Fibroblast of mammary gland (primary cell): ENCODE measurements at regions not wholly inside any gene's neighbourhood (a gene's known extent, or its start where the extent isn't known, plus 50 kb on each side); places are given as distances from the start of the nearest gene placed in this dataset.

ENCODE experiments used
- DNase-seq: peaks from one replicate; pipeline ENCODE4 v3.0.0-alpha.2; 2010; ENCODE audit warnings: low read depth
- H3K4me3 ChIP-seq: 2 replicates; pipeline ENCODE4 v1.5.1; 2011; ENCODE audit warnings: low read depth, mild to moderate bottlenecking, low read length, moderate library complexity; ENCODE audit not compliant: control insufficient read depth
- CTCF ChIP-seq: conservative IDR thresholded peaks from 2 replicates; pipeline ENCODE4 v1.5.1; 2011; ENCODE audit warnings: low read depth, low read length, inconsistent platforms; ENCODE audit not compliant: control insufficient read depth, insufficient read depth

DNA sequence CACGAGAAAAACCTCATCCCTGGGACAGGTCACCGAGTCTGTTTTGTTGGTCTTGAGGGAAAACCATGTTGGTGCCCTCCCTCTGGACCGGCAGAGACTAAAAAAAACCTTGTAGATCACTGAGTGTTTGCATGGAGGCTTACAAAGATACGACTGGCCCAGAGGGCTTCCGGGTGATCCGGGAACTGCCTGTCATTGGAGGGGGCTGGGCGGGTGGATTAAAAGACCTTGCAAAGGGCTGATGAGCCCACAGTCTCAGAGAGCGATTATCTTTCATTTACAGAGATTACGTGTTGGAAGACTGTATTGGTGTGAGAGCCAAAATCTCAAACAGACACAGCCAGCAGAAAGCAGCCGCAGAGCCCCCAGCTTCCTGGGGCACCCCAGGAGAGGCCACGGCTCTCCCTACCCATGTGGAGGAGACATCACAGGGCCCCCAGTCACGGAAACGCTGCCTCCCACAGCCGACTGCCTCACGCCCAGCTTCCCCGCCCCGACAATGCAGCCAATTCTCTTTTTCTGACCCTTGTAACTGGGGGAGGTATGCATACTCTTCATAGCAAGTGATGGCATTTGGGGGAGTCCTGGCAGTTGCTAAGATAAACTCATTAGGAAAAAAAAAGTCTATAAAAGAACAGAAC lies 426.4 kb downstream of the CTTN start:
- DNase-seq = no peak
- TF ChIP-seq CTCF = no peak

GRCh38 chr11:70825893-70826540 lies 426.4 kb downstream of the SHANK2 start:
- no peak for DNase-seq
- TF ChIP-seq CTCF = no peak
- H3K4me3 ChIP-seq = no peak overlapping the region

More for the DNA sequence above, 426.4 kb downstream of the CTTN start:
- no peak overlapping the region for H3K4me3 ChIP-seq

DNA sequence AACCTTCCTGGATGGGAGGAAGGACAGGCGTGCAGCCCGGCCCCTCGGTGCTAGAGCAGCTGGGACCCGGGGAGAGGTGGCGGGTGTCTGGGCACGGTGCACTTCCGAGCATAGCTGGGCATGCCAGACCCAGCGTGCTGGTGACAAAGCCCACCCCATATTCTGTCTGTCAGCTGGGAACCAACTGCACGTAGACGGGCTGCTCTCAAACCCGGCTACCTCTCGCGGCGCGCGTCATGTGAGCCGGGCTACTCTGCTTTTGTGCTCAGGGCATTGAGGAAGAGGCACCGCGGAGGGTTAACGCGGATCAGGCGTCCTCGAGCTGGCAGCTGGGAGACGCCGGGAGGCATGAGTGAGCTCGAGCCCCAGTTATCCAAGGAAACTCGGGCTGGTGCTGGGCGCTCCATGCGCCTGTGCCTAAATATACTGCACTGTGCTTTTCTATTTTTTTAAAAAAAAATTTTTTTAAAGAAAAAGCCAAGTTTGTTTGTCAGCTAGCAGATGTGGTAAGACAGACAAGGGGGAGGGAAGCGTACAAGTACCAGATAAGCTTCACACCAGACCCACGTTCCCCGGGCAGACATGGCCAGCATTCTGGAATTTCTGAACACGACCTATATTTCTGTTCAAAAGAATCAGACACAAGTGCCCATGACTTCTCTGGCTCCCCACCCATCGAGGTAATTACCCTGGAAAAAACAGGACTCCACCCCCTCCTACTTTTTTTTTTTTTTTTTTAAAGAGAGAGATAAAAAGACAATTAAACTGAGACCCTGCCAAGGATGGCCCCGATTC lies 425.6 kb downstream of the SHANK2 start:
- no peak for TF ChIP-seq CTCF
- no peak for DNase-seq

DNA sequence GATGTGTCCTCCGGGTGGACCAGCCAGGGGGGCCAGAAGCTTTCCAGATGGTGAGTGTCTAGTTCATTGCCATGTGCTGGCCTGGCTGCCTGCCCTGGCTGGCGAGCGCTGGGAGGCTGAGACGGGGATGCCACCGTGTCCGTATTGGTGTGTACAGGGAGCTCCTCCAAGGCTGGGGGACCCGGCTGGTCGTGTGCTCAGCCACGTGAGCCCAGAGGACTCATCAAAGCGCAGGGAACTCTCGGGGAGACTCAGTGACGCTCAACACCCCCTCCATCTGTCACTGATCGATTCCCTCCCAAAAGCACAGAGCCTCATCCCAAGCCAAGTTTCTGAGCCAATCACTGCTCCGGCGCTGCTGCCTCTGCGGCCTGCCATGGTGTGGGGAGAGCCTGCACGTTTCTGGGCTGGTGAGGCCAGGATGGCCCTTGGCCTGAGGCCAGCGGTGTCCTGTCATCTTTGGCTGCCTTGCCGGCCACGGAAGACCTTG lies 423.7 kb downstream of the SHANK2 start:
- no peak overlapping the region for H3K4me3 ChIP-seq
- no peak for TF ChIP-seq CTCF
- DNase-seq = no peak

More for the DNA sequence above, 425.6 kb downstream of the SHANK2 start:
- H3K4me3 ChIP-seq = no peak overlapping the region

- no peak for DNase-seq
- no peak overlapping the region for H3K4me3 ChIP-seq
- TF ChIP-seq CTCF = no peak
Measured at GRCh38 chr11:70829134-70829885, 423.1 kb downstream of the SHANK2 start.

DNA sequence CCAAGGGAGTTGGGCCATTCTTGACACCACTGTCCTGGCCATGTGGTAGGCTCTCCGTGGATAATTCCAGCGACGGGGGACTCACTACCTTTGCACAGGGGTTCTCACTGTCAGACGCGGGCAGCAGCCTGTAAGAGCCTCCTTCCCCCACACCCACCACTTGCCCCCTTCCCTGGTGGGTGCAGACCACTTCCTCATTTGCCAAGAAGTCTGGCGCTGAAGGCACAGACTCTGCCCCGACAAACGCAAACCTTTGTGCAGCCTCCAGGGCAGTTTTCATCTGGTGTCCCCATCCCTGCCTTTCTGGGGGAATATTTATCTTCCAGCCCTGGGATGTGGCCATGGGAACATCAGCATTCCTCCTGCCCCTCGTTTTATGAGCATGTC lies 422.5 kb downstream of the SHANK2 start:
- TF ChIP-seq CTCF = no peak
- H3K4me3 ChIP-seq = no peak overlapping the region
- no peak for DNase-seq
